RWPE1 (cell line): ENCODE measurements at regions not wholly inside any gene's neighbourhood (a gene's known extent, or its start where the extent isn't known, plus 50 kb on each side); places are given as distances from the start of the nearest gene placed in this dataset.
A peak's percentile ranks its signal among the peaks of the same experiment; 100 is the strongest.

Experiments
- CTCF ChIA-PET: fragments of 350-600 bp; sonication (Branson Sonifier 250); formaldehyde crosslinking; extraction: SDS; loops from one replicate; lab custom pipeline; 2021; lab: Yijun Ruan, JAX
- POLR2A ChIA-PET: fragments of 400-600 bp; formaldehyde crosslinking; extraction: SDS; loops from one replicate; lab custom pipeline; 2020; ENCODE audit warnings: antibody characterized with exemption; ENCODE audit not compliant: low non-redundant PET; lab: Yijun Ruan, JAX
- DNase-seq: peaks from one replicate; pipeline ENCODE4 v3.0.0; 2012; ENCODE audit warnings: low spot score
- H3K27ac ChIP-seq: fragments of 450-650 bp; 2 replicates; pipeline ENCODE4 v1.5.1; 2017
- TF ChIP-seq, protein P1 (sequence below): fragments of 450-650 bp; conservative IDR thresholded peaks from 2 replicates; pipeline ENCODE4 v1.5.1; 2017; ENCODE audit warnings: low read depth, mild to moderate bottlenecking

DNA sequence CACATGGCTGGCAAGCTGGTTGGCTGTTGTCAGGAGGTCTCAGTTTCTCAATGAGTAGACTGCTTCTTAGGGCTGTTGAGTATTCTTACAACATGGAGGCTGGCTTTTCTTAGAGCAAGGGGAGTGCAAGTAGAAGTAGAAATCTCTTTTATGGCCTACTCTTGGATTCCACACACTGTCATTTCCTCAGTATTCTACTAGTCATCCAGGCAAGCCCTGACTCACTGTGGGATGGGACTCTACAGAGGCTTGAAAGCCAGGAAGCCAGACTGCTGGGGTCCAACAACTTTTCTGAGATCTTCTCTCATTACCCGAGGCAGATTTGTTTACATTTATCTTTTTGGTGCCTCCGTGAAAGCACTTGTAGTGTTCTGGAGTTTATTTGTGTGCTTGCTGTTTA lies 196.2 kb upstream of the APP start:
- POLR2A ChIA-PET: no interaction called here
- TF ChIP-seq, protein P1, sequence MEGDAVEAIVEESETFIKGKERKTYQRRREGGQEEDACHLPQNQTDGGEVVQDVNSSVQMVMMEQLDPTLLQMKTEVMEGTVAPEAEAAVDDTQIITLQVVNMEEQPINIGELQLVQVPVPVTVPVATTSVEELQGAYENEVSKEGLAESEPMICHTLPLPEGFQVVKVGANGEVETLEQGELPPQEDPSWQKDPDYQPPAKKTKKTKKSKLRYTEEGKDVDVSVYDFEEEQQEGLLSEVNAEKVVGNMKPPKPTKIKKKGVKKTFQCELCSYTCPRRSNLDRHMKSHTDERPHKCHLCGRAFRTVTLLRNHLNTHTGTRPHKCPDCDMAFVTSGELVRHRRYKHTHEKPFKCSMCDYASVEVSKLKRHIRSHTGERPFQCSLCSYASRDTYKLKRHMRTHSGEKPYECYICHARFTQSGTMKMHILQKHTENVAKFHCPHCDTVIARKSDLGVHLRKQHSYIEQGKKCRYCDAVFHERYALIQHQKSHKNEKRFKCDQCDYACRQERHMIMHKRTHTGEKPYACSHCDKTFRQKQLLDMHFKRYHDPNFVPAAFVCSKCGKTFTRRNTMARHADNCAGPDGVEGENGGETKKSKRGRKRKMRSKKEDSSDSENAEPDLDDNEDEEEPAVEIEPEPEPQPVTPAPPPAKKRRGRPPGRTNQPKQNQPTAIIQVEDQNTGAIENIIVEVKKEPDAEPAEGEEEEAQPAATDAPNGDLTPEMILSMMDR: no peak
- H3K27ac ChIP-seq: no peak overlapping the region
- peak; percentile 12 for DNase-seq
- CTCF ChIA-PET: interaction anchor here (0.6 kb wide), 1 partner anchor 86 kb away, joined by 4 read pairs; no protein-coding TSS in a partner anchor

DNA sequence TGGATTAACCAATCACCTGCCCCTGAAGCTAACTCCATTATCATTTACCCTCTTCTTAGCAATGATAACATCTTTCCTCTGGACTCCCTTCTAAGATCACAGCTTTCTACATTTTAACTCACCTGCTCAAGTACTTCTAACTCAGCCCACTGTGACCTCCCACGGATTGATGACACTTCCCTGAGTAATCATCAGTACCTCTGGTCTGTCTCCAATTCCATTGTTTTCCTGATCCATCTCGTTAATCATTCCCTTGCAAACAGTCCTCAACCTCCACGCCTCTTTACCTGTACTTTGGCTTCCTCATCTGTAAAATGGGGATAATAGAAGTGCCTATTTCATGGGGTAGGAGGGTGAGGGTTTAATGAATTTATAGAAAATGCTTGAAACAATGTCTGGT lies 195.3 kb upstream of the APP start:
- DNase-seq: peak; percentile 21
- POLR2A ChIA-PET: no interaction called here
- H3K27ac ChIP-seq: no peak overlapping the region
- CTCF ChIA-PET: no interaction called here
- TF ChIP-seq, protein P1: no peak

DNA sequence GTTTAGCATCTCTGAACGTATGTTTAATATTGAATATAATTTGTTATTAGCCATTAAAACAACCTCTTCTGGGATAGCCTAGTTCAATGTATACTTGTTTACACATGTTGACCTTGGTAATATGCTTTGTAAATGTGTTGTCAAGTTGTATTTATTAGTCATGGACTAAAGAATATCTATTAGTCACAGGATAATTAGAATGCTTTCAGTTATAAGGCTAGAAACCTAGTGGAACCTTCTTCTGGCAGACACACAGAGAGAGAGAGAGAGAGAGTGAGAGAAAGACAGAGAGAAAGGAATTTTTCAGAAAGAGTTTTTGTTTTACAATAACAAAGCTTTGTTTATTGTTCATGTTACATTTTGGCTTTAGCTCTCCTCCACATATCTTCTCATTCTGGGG lies 181.1 kb upstream of the APP start:
- peak; percentile 38 for DNase-seq
- TF ChIP-seq, protein P1: no peak
- ChIA-PET CTCF (no interaction called here), POLR2A (no interaction called here)
- H3K27ac ChIP-seq: no peak overlapping the region

DNA sequence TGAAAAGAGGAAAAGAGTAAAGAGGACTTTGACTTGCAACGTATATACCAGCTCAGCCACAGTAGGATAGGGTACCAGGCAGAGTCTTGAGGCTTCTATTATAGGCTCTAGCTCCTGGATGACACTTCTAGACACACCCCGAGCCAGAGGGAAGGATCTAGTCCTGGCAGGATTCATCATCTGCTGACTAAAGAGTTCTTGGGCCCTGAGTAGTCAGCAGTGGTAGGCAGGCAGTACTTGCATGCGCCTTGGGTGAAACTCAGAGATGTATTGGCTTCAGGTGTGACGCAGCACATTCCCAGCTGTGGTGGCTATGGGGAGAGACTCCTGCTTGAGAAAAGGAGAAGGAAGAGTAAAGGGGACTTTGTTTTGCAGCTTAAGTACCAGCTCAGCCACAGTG lies 162.3 kb upstream of the APP start:
- H3K27ac ChIP-seq: no peak overlapping the region
- no peak for DNase-seq
- ChIA-PET POLR2A (no interaction called here), CTCF (no interaction called here)
- TF ChIP-seq, protein P1: no peak

DNA sequence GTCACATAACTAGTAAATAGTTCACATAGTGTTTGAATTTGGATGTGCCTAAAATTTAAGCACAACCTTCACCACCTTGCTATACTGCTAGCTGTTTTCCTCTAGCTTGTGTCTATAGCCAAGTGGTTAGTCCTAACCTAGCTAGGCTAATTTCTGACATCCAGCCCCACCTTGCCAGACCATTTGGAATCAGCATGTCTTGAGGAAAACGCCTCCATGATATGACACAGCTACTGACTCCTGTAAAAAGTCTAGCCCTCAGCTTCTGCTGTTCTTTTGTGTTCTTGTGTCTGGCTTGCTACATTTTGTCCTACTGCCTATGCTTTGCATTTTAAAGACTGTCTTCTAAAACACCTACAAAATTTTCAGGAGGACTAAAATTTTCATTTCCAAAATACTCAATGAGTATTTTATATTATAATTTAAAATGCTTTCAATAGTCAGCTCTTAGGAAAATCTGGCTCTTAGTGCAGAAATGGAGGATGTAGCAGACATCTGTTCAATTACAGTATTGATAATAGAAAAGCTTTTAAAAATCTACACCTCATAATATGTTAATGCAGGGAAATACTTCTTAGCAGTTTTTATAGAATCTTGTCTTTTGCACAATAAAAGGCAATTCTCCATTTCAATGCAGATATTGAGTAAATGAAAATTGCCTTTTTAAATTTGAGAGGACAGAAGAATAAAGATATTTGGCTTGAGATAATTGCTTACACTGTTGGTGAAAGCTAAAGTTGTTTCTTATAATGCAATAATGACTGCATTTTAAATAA lies 160.8 kb upstream of the APP start:
- CTCF ChIA-PET: no interaction called here
- DNase-seq: no peak
- TF ChIP-seq, protein P1: no peak
- H3K27ac ChIP-seq: no peak overlapping the region
- POLR2A ChIA-PET: no interaction called here

DNA sequence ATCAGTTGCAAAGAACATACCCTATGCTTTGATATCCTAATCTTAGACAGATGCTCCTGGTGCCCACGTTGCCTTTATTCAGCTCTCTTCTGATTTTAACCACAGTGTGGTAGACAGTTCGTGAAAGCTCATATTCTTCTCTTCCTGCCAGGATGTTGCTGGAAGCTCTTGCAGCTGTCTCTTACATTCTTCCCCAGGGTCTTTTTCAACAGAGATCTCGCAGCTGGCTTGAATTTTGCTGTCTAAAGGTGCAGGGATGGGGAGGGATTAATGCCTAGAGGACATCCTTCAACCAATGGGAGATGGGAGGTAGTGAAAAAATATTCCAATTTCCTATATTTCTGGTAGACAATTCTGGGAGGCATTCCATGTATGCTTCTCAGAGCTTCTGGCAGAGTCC lies 150.0 kb upstream of the APP start:
- no peak overlapping the region for H3K27ac ChIP-seq
- no peak for DNase-seq
- ChIA-PET POLR2A (no interaction called here), CTCF (interaction anchor here (0.6 kb wide), 1 partner anchor 30 kb away, joined by 3 read pairs; no protein-coding TSS in a partner anchor)
- TF ChIP-seq, protein P1: no peak
